BE2C (cell line): ENCODE measurements at regions not wholly inside any gene's neighbourhood (a gene's known extent, or its start where the extent isn't known, plus 50 kb on each side); places are given as distances from the start of the nearest gene placed in this dataset.

Source experiments
- DNase-seq: peaks from one replicate; pipeline ENCODE4 v3.0.0-alpha.2; 2020
- H3K27me3 ChIP-seq: fragments of 250-450 bp; sonication (Bioruptor Pico); 2 replicates; pipeline ENCODE4 v1.5.1; 2020; ENCODE audit warnings: mild to moderate bottlenecking
- H3K36me3 ChIP-seq: fragments of 250-450 bp; sonication (Bioruptor Pico); 2 replicates; pipeline ENCODE4 v1.5.1; 2020; ENCODE audit warnings: mild to moderate bottlenecking
- H3K4me1 ChIP-seq: fragments of 250-450 bp; sonication (Bioruptor Pico); 2 replicates; pipeline ENCODE4 v1.5.1; 2020
- H3K4me3 ChIP-seq: 2 replicates; pipeline ENCODE4 v1.5.1; 2011; ENCODE audit warnings: low read depth, low read length
- H3K9me3 ChIP-seq: fragments of 250-450 bp; sonication (Bioruptor Pico); 2 replicates; pipeline ENCODE4 v1.5.1; 2020
- CTCF ChIP-seq: IDR thresholded peaks from 2 replicates; pipeline ENCODE4 v1.5.1; 2012; ENCODE audit warnings: mild to moderate bottlenecking, low read depth, low read length

GRCh38 chr2:147363181-147363580 lies 481.6 kb upstream of the ACVR2A start:
- H3K4me3 ChIP-seq = no peak overlapping the region
- H3K36me3 ChIP-seq = no peaks in the 10 kb centered on the region
- TF ChIP-seq CTCF = no peak
- H3K9me3 ChIP-seq = no peaks in the 10 kb centered on the region
- DNase-seq = no peak
- no peaks in the 10 kb centered on the region for H3K27me3 ChIP-seq
- no peaks in the 10 kb centered on the region for H3K4me1 ChIP-seq

GRCh38 chr2:147358375-147358774 lies 486.5 kb upstream of the ACVR2A start:
- TF ChIP-seq CTCF = no peak
- no peaks in the 10 kb centered on the region for H3K27me3 ChIP-seq
- H3K4me3 ChIP-seq = no peak overlapping the region
- H3K4me1 ChIP-seq = no peaks in the 10 kb centered on the region
- DNase-seq = no peak
- H3K9me3 ChIP-seq = no peaks in the 10 kb centered on the region
- no peaks in the 10 kb centered on the region for H3K36me3 ChIP-seq

GRCh38 chr2:147356157-147356556 lies 488.7 kb upstream of the ACVR2A start:
- H3K4me3 ChIP-seq = no peak overlapping the region
- H3K9me3 ChIP-seq = no peaks in the 10 kb centered on the region
- no peaks in the 10 kb centered on the region for H3K27me3 ChIP-seq
- no peaks in the 10 kb centered on the region for H3K36me3 ChIP-seq
- no peaks in the 10 kb centered on the region for H3K4me1 ChIP-seq
- TF ChIP-seq CTCF = no peak
- no peak for DNase-seq

- no peak for TF ChIP-seq CTCF
- no peaks in the 10 kb centered on the region for H3K9me3 ChIP-seq
- no peak for DNase-seq
- H3K27me3 ChIP-seq = no peaks in the 10 kb centered on the region
- H3K4me3 ChIP-seq = no peak overlapping the region
- H3K36me3 ChIP-seq = no peaks in the 10 kb centered on the region
- no peaks in the 10 kb centered on the region for H3K4me1 ChIP-seq
These were observed 489.1 kb upstream of the ACVR2A start for GRCh38 chr2:147355706-147356105.

GRCh38 chr2:147353072-147353381 lies 491.8 kb upstream of the ACVR2A start:
- Histone ChIP-seq H3K4me3 (no peak overlapping the region), H3K4me1 (no peaks in the 10 kb centered on the region), H3K27me3 (no peaks in the 10 kb centered on the region), H3K36me3 (no peaks in the 10 kb centered on the region), H3K9me3 (no peaks in the 10 kb centered on the region)
- no peak for DNase-seq
- TF ChIP-seq CTCF = no peak

GRCh38 chr2:147352264-147353071 lies 492.4 kb upstream of the ACVR2A start:
- Histone ChIP-seq H3K36me3 (no peaks in the 10 kb centered on the region), H3K4me3 (no peak overlapping the region), H3K27me3 (no peaks in the 10 kb centered on the region), H3K9me3 (no peaks in the 10 kb centered on the region), H3K4me1 (no peaks in the 10 kb centered on the region)
- TF ChIP-seq CTCF = no peak
- no peak for DNase-seq
